ENCODE measurements at regions not wholly inside any gene's neighbourhood (a gene's known extent, or its start where the extent isn't known, plus 50 kb on each side); places are given as distances from the start of the nearest gene placed in this dataset.
"Not testable (repeated sequence)": the region's sequence is repeated elsewhere in the genome, so short reads cannot be mapped to it uniquely, and the experiment has no call there.

DNA sequence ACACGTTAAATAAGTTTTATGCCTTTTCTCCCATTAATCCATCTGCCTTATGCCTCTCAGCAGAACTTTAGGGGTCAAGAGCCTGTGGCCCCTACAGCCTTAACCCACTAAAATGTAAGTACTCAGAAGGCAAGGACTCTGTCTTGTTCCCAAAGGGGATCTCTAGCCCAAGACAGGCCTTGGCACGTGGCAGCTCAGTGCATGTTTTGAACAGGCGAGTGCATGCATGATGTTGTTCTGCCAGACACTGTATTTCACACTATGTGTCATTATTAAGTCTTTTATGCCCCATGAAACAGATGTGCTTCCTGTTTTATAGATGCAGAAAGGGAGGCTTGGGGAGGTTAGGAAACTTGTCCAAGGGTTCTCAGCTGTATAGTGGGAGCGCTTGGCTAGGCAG, 102.8 kb downstream of the ETS2 start:
- no peak for DNase-seq

DNA sequence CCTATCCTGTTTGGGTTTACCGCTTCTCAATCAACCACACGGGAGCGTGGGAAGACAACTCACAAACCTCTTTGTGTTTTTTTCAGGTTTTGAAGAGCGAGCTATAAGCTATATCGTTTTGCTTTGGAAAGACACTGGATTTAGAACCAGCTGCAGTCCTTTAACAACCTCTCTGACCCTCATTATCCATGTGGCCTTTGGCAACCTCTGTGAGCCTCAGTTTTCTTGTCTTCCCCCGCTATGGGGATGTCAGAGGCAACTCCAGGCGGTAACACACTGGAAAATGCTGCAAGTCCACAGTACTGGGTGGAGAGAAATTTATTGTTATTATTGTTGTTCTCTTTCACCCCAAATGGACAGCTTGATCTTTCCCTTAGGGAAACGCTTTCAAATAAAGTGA, 100.0 kb downstream of the ETS2 start:
- DNase-seq: no peak

DNA sequence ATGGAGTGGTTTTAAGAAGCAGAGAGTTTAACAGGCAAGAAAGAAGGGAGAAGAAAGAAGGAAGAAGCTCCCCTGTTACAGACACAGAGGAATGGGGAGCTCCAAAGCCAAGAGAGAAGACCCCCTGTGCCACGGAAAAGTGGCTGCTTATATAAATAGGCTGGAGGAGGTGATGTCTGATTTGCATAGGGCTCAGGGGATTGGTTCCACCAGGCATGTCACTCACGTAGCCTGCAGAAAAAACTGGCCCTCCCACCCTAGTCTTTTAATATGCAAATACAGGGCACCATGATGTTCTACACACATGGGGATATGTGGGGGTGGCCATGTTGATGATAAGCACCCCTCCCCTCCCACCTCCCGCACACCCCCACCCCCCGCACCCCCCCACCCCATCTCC, 99.6 kb downstream of the ETS2 start:
- no peak for DNase-seq

DNA sequence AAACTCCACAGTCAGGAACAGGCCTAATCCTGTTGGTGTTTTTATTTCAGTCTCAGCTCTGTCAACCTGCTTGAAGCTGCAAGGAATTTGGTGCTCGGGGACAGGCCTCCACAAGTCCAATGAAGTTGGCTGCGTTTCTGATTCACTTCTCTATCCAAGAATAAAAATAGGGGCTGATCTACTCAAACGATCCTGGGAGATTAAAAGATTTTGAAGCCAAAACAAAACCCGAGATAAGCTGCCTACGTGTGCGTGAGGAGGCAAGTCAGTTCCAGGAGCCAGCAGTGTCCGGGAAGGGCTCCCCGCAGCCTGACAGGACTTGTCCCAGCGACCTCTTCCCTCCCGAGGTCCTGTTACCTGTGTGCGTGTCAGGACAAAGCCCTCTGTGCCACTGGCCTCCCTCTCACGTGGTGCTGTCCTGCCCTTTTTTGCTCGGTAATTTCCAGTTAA, 98.0 kb downstream of the ETS2 start:
- no peak for DNase-seq

DNA sequence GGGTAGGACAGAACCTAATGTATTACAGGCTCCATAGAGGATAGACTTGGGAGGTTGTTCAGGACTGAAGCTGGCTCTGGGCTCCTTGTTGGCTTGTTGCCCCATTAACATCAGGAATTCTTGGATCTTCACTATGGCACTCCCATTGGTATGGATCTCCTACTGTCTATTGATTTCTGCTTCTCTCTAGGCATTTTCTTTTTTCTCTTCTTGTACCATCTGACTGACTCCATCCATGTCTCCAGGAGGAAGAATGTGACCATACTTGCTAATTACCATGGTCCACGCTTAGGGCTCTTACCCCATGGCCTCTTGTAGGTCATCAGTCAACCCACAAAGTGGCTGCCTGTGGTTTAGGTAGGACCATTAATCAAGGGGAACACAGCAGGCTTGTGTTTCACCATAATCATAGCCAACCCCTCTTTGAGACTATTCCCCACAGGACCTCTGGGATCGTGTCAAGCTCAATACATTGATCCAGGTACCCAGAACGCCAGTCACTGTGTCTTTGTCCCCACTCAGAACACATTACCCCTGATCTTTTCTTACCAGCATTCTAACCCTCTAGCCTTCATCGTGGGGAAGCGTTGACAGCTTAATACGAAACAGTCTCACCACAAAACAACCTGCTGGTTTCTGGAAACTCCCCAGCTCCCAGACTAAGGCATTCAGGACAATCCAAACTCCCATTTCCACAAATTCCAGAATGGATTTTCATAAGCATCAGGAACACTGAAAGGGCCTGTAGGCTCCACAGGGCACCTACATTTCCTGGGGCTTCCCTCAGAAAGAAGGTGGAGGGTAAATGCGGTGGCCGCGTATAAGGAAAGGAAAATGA, 97.1 kb downstream of the ETS2 start:
- DNase-seq: no peak

DNA sequence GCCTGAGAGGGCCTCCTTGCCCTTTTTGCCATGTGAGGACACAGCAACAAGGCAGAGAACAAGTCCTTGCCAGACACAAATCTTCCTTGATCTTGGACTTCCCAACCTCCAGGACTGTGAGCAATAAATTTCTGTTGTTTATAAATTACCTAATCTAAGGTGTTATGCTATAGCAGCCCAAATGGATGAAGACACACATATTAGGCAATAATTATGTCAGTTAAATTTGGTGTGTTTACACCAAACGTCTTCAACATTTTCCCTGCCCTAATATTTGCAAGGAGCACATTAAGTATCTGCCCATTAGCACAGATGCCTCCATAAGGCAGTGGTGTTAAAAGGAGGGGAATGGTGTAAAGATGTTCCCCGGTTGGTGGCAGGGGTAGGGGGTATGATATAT, 94.8 kb downstream of the ETS2 start:
- no peak for DNase-seq

DNA sequence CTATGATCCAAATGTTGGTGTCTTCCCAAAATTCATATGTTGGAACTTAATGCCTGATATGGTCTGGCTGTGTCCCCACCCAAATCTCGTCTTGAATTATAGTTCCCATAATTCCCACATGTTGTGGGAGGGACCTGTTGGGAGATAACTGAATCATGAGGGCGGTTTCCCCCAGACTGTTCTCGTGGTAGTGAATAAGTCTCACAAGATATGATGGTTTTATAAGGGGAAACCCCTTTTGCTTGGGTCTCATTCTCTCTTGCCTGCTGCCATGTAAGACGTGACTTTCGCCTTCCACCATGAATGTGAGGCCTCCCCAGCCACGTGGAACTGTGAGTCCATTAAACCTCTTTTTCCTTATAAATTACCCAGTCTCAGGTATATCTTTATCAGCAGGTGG, 94.3 kb downstream of the ETS2 start:
- DNase-seq: not testable (repeated sequence)

DNA sequence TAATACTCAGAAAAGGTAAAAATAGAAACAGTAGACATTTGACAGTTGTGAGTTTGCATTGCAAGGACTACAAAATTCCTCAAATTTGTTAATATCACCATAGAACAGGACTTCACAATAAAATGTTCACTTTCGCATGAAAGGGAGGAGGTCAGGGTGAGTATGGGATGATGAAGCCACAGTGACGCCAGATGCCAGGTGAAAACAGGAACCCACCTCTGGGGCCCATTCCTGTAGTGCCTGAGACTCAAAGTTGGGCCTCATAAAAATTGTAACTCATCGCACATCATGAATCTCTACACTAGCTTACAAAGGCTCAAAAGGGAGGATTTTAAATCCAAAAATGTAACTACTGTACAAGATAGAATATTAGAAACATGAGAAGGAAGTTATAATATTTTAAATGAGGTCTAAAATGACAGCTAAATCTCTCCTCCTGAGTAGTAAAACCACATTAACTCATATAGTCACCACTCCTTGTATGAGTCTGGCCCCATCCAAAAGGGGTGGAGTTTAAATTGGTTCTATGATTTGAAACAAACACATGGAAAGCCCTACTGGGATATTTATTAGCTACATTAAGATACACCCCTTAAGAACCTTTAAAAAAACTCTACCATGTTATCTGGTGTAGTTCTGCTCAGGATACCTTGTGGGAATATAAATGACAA, 93.7 kb downstream of the ETS2 start:
- DNase-seq: no peak

DNA sequence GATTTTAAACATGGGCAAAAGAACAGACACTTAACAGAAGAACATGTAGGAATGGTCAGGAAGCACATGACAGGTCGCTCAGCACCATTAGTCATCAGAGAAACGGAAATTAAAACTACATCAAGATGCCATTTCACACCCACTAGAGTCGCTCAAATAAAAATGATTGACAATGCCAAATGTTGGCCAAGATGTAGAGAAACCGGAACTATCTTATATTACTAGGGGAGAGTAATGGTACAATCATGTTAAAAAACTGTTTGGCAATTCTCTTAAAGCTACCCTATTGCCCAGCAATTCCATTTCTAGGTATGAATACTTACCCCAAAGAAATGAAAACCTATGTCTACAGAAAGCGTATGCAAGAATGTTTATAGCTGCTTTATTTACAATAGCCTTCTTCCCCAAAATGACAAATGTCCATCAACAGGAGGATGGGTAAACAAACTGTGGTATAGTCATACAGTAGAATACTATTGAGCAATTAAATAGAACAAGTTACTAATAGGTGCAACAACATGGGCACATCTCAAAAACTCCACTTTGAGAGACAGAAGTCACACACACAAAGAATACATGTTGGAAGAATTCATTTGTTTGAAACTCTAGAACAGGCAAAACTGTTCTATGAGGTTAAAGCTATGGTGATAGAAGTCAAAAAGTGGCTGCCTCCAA, 92.8 kb downstream of the ETS2 start:
- DNase-seq: no peak

DNA sequence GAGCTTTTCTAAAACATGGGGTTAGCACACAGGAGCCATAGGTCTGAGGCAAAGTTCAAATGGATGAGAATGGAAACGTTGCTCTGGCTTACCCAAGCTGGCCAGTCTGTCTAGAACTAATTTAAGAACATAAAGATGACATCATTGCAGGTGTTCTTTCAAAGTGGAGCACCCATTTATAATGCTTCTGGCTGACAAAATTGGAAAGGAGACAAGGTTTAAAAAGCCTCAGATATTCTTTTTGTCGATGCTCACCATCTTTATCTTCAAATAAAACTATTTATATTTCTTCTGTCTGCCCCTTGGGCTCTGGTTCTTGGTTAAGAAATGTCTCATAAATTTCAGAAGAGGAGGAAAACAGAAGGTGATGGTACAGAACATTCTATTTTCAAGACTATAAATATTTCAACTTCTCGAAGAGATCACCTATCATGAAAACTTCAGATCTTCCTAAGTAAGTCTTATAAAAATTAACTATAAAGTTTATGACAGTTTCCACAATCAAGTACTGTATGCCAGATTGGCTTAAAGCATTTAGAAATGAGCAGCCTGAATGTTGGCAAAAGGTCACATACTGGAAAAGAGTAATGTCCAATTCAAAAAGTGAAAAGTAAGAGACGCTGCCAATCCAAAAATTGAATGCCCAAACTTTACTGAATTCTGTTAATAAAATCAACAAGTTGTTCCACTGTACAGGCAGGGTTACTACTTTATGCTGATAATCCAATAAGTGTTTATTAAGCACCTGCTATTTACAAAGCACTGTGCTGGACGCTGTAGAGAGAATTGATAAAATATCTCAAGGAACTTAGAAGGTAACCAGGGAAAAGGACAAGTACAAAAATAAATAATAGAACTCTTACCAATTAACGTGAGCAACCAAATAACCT, 92.0 kb downstream of the ETS2 start:
- DNase-seq: peak; percentile 98

DNA sequence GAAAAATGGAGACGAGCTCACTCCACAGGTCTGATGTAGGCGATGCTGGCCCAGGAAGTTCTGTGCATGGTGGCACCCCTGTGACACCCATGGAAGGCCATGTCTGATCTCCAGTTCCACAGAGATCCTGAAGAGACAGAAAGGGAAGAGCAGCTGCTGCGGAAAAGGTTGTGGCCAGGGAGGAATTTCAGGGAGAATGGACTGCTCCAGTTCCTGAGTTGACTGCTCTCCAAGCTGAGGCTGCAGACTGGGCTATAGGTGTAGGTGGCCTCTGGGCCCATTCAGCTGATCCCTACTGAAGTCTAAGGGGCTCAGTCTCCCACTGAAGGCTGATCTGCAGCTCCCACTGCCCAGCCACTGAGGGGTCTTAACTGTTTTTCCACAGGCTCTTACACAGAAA, 89.2 kb downstream of the ETS2 start:
- no peak for DNase-seq

DNA sequence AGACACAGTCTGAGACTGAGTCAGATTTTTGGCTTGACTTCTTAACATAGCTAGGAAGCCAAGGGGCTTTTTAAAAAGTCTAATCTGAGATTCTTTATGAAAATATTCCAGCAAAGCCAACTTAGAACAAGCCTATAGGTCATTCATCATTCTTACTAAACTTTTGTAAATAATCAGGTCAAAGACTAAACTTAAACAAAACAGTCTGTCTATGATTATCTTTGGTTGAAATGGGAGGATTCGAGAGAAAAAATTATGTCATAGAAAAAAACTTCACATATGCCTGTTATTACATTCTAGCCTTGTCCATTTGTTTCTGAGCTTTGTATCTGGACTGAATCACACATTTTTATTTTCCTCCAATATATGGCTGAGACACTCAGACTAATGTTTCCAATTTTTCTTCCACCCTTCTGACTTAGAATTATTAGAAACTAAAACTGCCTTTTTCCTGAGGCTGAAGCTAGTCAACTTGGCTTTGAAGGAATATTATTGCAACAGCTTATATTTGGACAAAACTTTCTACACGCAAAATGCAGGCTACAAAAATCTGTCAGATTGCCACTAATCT, 83.3 kb downstream of the ETS2 start:
- no peak for DNase-seq

DNA sequence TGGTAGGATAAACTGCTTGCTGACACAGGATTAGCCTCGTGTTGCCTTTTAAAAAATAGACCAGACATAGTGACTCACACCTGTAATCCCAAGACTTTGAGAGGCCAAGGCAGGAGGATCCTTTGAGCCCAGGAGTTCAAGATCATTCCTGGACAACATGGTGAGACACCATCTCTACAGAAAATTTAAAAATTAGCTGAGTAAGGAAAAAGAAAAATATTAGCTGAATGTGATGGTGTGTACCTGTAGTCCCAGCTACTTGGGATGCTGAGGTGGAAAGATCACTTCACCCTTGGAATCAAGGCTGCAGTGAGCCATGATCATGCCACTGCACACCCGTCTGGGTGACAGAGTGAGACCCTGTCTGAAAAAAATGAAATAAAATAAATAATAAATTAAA, 82.0 kb downstream of the ETS2 start:
- DNase-seq: no peak

DNA sequence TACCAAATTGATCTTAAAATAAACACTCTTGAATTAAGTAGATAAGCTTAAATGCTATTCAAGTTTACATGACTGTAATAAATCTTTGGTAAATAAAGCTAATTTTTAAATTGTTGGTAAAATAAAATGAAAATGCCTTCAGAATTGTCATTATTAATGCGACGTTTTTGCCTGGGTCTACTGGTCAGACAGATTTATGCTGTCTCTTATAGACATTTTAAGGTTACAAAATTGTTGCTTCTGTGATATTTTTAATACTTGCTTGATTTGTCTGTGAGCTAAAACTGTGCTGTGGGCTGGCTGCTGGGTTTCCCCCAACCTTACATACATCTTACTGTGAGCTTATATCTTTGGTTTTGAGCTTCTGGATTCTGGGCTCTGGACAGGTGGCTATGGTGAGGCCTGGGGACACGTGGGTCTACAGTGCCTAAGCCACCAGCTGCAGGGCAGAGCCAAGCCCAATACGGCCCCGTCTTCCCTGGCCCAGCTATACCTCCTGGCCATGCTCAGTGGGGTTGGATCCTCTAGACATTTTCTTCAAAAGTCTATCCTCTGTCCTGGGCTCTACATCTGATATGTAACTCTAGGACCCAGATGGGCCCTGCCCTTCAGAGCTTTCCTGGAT, 81.4 kb downstream of the ETS2 start:
- DNase-seq: no peak

DNA sequence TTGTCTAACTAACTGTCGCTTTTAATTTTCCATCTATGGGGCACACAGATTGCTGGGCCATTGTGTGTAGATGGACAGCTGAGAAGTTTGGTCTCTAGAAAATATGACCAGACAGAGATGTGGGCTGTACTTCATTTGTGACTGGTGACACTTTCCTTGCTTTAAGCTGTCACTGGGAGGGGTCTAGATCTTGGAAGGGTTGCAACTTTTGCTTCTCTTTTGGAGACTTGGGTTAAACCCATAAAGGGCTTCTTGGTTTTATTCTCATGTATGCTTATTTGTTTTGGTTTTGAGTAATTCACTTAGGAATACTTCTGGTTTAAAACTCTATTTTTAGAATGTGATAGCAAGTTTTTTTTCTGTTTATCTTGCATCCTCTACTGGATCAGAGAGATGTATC, 80.2 kb downstream of the ETS2 start:
- no peak for DNase-seq

DNA sequence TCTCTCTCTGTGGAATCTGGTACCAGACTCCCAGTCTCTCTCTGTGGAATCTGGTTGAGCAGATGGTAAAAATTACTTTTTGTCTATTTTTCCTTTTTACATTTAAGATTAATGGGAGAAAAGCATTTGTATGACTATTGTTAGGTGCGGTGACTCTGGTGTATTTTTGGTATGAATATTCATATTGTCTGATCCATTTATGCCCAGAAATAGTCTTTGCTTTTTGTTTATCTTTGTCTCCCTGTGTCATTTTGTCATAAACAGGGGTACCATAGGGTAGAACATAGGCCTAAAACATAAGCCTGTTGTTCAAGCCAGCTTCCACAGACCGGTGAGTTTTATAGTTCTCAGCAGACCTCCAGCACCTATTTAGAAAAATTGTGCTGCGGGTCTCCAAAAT, 78.7 kb downstream of the ETS2 start:
- no peak for DNase-seq

DNA sequence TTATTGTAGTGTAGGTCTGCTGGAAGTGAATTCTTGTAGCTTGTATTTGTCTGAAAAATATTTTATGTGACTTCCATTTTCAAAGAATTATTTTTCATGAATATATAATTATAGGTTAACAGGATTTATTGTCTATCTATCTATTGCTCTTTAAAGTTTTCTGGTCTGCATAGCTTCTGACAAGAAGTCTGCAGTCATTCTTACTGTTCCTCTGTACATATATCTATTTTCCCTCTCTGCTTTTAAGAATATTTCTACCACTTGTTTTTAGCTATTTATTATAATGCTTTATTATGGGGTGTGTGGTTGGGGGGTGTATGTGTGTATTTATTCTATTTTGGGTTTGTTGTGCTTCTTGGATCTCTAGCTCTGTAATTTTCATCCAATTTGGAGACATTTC, 77.4 kb downstream of the ETS2 start:
- no peak for DNase-seq

DNA sequence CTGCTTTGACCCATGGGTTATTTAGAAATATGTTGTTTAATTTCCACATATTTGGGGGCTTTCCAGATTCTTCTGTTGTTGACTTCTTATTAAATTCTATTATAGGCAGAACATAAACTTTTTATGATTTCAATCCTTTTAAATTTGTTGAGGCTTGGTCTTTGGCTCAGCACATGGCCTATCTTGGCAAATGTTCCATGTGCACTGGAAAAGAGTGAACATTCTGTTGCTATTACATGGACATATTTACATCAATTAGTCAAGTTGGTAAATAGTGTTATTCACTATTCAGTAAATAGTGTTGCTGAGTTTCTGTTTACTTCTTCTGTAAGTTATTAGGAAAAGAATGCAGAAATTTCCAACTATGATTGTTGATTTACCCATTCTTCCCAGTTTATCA, 75.4 kb downstream of the ETS2 start:
- DNase-seq: no peak

DNA sequence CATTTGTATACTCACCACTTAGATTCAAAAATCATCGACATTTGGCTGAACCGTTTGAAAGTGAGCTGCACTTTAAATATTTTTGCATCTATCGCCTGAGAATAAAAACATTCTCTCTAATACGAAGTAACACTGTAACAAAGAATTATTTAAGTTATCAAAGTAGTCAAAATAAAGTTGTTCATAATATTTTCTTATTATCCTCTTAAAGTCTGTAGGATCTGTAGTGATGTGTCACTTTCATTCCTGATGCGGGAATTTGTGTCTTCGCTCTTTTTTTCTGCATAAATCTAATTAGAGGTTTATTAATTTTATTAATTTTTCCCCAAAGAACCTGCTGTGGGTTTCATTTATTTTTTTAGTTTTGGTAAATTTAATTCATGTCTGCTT, 74.8 kb downstream of the ETS2 start:
- DNase-seq: no peak

DNA sequence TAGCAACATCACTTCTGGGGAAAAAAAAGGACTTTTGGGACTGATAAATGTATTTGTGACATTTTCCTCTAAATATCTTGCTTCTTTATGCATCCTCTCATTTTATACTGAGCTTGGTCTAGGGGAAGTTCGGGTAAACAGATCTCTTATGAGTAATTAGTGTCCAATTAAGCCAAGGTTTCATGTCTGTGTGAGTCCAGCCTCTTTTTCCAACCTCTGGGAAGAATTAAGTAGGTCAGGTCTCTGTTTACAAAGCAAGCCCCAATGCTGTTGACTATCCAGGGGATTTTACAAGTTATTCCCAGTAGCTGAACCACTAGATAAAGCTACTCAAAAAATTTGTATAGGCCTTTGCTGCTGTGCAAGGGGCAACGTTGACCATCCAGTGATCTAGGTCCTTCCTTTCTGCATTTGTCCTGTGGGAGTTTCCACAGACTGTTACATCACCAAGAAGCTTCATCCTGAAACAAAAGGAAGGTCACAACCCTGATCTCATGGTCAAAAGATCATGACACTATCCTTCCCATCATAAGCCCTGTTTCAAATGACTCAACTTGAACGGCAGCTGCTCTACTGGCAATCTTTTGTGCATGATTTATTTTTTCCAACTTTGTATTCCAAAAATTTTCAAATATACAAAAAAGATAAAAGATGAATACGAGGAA, 74.3 kb downstream of the ETS2 start:
- DNase-seq: no peak

DNA sequence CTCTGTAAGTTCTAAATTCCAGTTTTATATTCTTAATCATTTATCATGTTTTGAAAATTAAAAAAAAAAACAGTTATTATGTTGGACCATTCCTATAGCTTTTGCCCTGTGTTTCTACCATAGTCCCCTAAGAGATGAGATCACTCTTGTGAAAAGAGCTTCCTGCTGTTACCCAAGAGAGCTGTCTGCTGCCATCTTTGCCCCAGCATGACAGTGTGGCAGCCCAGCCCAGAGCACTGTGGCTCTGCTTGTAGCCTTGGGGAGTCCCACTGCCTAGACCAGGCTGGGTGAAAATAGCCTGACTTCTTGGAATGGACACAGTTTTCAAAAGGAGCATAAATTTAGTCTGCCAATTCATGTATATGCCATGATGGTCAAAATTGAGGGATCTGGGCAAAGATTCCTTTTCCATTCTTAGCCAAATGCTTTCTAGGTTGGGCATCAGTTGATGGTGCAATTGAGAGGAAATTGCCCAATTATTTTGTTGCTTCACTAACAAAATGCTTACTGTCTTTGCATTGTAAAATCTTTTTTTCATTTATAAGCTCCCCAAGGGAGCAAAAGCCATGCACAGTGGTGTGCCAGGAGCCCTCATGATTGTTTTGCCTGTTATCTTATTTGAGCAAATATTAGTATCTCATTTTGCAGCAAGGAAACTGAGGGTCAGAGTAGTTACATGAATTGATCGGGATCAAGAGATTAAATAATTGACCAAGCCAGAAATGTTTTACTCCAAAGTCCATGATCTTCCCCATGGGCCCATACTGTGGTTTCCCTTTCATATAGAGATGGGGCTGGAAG, 72.8 kb downstream of the ETS2 start:
- no peak for DNase-seq

Measured in NCI-H510A treated with DMSO at 0.1 percent for 48 hours (cell line).